GM20000 (cell line): ENCODE measurements at regions not wholly inside any gene's neighbourhood (a gene's known extent, or its start where the extent isn't known, plus 50 kb on each side); places are given as distances from the start of the nearest gene placed in this dataset.

Experiments
- DNase-seq: peaks from one replicate; pipeline ENCODE4 v3.0.0; 2012; ENCODE audit warnings: low spot score
- TF ChIP-seq, protein P1 (sequence below): IDR thresholded peaks from 2 replicates; pipeline ENCODE4 v1.5.1; 2012; ENCODE audit warnings: mild to moderate bottlenecking, control low read depth; ENCODE audit errors: extremely low read depth, missing control alignments

DNA sequence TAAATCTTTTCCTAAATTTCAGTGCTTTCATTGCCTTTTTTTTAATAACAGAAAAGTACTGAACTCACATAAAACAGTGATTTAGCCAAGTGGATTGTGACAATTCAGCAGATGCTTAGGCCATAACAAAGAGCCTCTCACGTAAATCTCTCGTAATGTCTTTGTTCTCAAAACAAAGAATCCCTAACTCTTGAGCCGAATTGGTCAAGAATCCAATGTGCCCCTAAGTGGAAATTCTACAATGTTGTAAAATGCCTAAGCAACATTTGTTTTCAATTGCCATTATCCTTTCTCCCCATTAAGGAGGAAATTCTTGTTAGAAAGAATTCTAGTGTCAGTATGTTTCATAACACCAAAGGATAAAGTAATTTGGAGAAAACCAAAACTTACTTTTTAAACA lies 235.7 kb upstream of the THBS1 start:
- TF ChIP-seq, protein P1, sequence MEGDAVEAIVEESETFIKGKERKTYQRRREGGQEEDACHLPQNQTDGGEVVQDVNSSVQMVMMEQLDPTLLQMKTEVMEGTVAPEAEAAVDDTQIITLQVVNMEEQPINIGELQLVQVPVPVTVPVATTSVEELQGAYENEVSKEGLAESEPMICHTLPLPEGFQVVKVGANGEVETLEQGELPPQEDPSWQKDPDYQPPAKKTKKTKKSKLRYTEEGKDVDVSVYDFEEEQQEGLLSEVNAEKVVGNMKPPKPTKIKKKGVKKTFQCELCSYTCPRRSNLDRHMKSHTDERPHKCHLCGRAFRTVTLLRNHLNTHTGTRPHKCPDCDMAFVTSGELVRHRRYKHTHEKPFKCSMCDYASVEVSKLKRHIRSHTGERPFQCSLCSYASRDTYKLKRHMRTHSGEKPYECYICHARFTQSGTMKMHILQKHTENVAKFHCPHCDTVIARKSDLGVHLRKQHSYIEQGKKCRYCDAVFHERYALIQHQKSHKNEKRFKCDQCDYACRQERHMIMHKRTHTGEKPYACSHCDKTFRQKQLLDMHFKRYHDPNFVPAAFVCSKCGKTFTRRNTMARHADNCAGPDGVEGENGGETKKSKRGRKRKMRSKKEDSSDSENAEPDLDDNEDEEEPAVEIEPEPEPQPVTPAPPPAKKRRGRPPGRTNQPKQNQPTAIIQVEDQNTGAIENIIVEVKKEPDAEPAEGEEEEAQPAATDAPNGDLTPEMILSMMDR: no peak
- no peak for DNase-seq

DNA sequence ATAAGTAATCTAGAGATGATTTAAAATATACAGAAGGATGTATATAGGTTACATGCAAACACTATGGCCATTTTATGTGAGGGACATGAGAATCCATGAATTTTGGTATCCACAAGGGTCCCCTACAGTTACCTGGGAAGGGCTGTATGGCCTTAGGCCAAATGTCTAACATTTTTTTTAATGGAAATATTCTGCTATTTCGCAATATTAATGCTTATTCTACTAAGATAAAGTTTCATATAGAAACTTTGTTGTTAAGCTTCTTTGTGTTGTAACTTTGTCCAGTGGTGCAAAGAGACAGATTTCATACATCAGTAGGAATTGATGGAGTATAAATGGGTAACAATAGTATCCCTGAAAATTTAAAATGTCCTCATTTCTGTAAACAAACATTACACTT lies 233.4 kb upstream of the THBS1 start:
- no peak for DNase-seq
- TF ChIP-seq, protein P1: no peak

DNA sequence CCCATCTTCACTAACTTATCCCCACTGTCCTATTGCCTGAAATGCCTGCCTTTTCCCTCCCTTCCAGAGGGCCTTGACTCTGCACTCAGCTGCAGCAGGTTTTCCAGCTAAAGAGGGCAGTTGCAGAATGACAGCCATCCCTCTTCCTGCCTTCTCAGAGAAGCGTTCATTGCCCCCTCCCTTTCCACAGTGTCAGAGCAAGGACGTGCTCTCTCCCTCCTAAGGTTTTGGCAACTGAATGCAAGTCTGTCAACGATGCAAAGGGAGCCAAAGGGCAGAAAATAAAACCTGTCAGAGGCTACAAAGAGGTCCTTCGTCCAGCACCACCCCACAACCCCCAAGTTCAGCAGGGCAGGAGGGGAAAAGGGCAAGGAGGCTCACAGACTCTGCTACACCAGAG lies 230.1 kb upstream of the THBS1 start:
- DNase-seq: no peak
- TF ChIP-seq, protein P1: no peak

DNA sequence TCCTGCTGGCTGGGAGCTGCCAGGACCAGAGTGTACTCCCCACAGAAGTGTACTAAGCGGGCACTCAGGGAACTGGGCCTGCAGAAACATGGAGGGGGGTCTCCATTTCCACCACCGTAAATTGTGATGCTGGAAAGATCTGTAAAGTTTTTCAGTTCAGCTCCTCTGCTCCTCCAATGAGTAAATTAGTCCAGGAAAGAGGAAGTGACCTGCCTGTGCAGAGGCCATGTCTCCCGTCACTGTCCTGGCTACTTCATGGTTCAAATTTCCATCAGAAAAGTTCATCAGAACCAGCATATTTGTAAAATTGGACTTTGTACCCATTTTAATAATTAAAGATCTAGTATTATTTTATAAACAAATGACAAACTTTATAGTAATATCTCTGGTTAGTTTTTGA lies 226.7 kb upstream of the THBS1 start:
- TF ChIP-seq, protein P1: no peak
- DNase-seq: no peak

DNA sequence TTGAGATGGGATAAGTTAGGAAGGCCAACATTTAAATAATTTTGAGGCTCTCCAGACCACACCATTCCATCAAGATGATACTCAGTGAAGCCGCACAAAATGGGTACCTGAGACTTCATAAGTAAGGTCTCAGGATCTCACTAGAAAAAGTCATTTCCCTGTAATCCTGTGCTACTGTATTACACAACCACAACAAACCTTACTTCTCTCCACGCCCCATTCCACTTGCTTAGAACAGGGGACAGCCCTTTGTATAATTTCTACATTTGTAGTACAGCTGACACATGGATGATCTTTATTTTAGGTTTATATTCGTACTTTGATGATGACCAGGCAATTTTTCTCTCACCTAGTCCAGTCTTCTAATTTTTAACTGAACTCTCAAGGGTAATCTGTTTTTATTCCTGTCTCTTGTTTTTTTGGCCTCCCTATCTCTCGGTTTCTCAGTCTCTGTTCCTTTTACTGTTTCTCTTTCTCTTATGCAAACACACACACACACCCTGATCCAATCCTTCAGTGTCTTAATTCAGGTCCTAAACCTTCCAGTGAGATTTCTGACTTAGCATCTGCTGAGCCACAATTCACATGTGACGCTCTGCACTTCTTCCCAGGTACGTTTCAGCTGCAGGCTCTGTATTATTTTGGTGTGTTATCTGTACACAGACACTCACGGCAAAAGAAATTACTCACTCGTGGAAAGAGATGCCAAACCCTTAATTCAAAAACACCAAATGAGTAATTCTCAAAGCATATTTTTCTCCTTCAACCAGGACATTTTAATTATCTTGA lies 223.2 kb upstream of the THBS1 start:
- DNase-seq: no peak
- TF ChIP-seq, protein P1: no peak

DNA sequence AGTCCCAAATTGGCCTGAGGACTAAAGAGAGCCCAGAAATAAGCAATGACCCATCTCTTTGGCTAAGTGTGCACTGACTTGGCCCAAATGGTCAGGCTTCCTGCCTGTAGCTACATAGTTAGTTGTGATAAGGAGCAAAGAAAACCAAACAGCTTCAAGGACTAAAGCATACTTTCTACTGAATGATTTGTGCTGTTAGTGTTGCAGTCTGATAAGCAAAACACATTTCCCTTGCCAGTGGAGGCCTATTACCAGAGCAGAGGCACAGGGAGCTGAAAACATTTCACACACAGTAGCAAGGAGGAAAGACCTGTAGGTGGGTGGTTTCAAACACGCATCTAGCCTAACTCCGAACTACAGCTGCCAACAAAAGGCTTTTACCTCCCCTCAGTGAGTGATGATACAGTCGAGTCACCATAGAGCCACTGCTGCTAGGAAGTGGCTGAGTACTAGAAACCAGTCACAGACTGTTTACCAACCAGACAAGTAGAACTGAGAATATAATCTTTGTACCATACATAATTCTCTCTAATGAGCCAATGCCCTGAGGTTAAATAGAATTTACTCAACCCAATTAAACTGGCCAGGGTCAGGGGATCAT lies 222.3 kb upstream of the THBS1 start:
- TF ChIP-seq, protein P1: no peak

DNA sequence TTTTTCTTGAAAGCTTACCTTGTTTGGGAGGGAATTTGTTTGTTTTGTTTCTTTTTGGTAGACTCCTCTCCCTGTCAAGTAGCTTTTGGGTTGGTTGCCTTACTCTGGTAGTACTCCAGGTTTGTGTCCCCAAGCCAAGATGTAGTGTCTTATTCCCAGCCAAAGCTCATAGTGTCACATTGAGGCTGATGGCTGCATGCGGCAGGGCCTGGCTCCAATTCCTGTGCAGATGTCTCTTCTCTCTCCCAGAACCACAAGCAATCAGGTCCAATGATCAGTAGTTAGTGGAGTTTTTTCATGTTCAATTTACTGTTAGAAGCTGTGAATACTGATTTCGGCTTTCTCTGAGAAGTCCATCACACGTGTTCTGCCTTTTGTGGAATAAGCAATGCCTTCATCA lies 221.1 kb upstream of the THBS1 start:
- TF ChIP-seq, protein P1: no peak
- DNase-seq: no peak

More for the DNA sequence above, 222.3 kb upstream of the THBS1 start:
- DNase-seq: no peak
